DOHH2 (cell line): ENCODE measurements at regions not wholly inside any gene's neighbourhood (a gene's known extent, or its start where the extent isn't known, plus 50 kb on each side); places are given as distances from the start of the nearest gene placed in this dataset.

ENCODE experiments used
- H3F3A ChIP-seq: fragments of 200-600 bp; sonication (generic), shearing (Covaris generic); 2 replicates; pipeline ENCODE4 v1.6.0; 2016; ENCODE audit warnings: antibody characterized with exemption, mild to moderate bottlenecking; ENCODE audit not compliant: control insufficient read depth, insufficient read depth
- H3K27ac ChIP-seq: fragments of 200-600 bp; sonication (generic); 2 replicates; pipeline ENCODE4 v1.5.1; 2014; ENCODE audit warnings: low read depth, mild to moderate bottlenecking, low read length, moderate library complexity
- H3K27me3 ChIP-seq: fragments of 200-600 bp; sonication (generic); 2 replicates; pipeline ENCODE4 v1.6.1; 2014; ENCODE audit warnings: mild to moderate bottlenecking, low read length, mixed read lengths; ENCODE audit not compliant: control insufficient read depth
- H3K36me3 ChIP-seq: fragments of 200-600 bp; sonication (generic); 2 replicates; pipeline ENCODE4 v1.6.1; 2014; ENCODE audit warnings: mild to moderate bottlenecking, low read length, moderate library complexity, mixed read lengths; ENCODE audit not compliant: control insufficient read depth
- H3K4me1 ChIP-seq: fragments of 200-600 bp; sonication (generic); 2 replicates; pipeline ENCODE4 v1.6.1; 2014; ENCODE audit warnings: mild to moderate bottlenecking, low read length, mixed read lengths; ENCODE audit not compliant: control insufficient read depth
- H3K4me2 ChIP-seq: fragments of 200-600 bp; sonication (generic); 2 replicates; pipeline ENCODE4 v1.6.0; 2014; ENCODE audit warnings: mild to moderate bottlenecking, low read length, moderate library complexity
- H3K4me3 ChIP-seq: fragments of 200-600 bp; sonication (generic); 2 replicates; pipeline ENCODE4 v1.5.1; 2014; ENCODE audit warnings: mild to moderate bottlenecking, low read length, mixed read lengths
- H3K79me2 ChIP-seq: fragments of 200-600 bp; sonication (generic); 2 replicates; pipeline ENCODE4 v1.6.1; 2014; ENCODE audit warnings: mild to moderate bottlenecking, low read length, mixed read lengths; ENCODE audit not compliant: control insufficient read depth
- H3K9me2 ChIP-seq: fragments of 200-600 bp; sonication (generic); replicated peaks from 2 replicates; pipeline ENCODE4 v1.6.1; 2014; ENCODE audit warnings: mild to moderate bottlenecking, low read length, mixed read lengths; ENCODE audit not compliant: control insufficient read depth
- H3K9me3 ChIP-seq: fragments of 200-600 bp; sonication (generic); 2 replicates; pipeline ENCODE4 v1.6.1; 2014; ENCODE audit warnings: antibody characterized with exemption, low read length, mixed read lengths; ENCODE audit not compliant: control insufficient read depth, insufficient read depth
- H4K20me1 ChIP-seq: fragments of 200-600 bp; sonication (generic); 2 replicates; pipeline ENCODE4 v1.6.0; 2014; ENCODE audit warnings: low read depth, mild to moderate bottlenecking, antibody characterized with exemption, low read length, moderate library complexity; ENCODE audit not compliant: control insufficient read depth, insufficient read depth
- EZH2phosphoT487 ChIP-seq: fragments of 200-600 bp; sonication (generic); IDR thresholded peaks from 2 replicates; pipeline ENCODE4 v1.6.1; 2017; ENCODE audit warnings: borderline replicate concordance, mild to moderate bottlenecking, antibody characterized with exemption, low read length, moderate library complexity, mixed read lengths
- TF ChIP-seq, protein P1 (sequence below): fragments of 200-600 bp; sonication (generic); IDR thresholded peaks from one replicate; pipeline ENCODE4 v1.5.1; 2014; ENCODE audit warnings: antibody characterized with exemption, mild to moderate bottlenecking, low read depth, low read length; ENCODE audit not compliant: poor library complexity, severe bottlenecking

DNA sequence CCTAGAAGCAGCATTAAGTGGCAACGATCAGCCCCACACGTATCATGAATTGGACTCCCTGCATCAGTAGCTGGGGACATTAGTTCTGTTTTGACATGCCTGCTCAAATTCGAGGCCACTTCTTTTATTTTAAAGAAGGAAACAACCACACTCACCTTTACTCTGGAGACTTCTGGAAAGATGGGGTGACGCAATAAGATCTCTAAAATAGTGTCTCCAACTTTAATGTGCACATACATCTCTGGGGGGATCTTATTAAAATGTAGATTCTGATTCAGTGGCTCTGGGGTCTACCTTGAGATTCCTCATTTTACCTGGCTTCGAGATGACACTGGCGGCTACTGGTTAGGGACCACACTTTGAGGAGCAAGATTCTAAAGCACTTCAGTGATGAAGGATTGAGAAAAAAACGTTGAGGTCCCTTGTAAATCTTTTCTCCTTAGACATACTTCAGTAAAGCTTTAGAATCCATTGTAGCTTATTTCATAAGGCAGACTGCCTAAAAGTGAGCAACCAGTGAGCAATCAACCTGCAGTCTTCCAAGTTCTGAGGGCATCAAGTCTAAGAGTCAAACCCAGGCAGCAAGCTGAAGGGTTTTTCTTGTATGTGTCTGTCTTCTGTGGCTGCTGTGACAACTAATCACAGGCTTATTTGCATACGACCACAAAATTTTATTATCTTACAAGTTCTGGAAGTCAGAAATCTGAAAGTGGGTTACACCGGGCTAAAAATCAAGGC, 718.6 kb upstream of the TBX3 start:
- H3K27me3 ChIP-seq: no peaks in the 10 kb centered on the region
- no peak overlapping the region for H3K4me2 ChIP-seq
- no peak overlapping the region for H3K27ac ChIP-seq
- no peaks in the 10 kb centered on the region for H3K9me2 ChIP-seq
- no peak overlapping the region for H3K4me3 ChIP-seq
- no peaks in the 10 kb centered on the region for H3F3A ChIP-seq
- H3K4me1 ChIP-seq: no peaks in the 10 kb centered on the region
- H3K9me3 ChIP-seq: no peaks in the 10 kb centered on the region
- TF ChIP-seq EZH2phosphoT487: no peak
- TF ChIP-seq, protein P1, sequence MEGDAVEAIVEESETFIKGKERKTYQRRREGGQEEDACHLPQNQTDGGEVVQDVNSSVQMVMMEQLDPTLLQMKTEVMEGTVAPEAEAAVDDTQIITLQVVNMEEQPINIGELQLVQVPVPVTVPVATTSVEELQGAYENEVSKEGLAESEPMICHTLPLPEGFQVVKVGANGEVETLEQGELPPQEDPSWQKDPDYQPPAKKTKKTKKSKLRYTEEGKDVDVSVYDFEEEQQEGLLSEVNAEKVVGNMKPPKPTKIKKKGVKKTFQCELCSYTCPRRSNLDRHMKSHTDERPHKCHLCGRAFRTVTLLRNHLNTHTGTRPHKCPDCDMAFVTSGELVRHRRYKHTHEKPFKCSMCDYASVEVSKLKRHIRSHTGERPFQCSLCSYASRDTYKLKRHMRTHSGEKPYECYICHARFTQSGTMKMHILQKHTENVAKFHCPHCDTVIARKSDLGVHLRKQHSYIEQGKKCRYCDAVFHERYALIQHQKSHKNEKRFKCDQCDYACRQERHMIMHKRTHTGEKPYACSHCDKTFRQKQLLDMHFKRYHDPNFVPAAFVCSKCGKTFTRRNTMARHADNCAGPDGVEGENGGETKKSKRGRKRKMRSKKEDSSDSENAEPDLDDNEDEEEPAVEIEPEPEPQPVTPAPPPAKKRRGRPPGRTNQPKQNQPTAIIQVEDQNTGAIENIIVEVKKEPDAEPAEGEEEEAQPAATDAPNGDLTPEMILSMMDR: no peak
- no peaks in the 10 kb centered on the region for H3K36me3 ChIP-seq
- H4K20me1 ChIP-seq: no peaks in the 10 kb centered on the region
- no peaks in the 10 kb centered on the region for H3K79me2 ChIP-seq

DNA sequence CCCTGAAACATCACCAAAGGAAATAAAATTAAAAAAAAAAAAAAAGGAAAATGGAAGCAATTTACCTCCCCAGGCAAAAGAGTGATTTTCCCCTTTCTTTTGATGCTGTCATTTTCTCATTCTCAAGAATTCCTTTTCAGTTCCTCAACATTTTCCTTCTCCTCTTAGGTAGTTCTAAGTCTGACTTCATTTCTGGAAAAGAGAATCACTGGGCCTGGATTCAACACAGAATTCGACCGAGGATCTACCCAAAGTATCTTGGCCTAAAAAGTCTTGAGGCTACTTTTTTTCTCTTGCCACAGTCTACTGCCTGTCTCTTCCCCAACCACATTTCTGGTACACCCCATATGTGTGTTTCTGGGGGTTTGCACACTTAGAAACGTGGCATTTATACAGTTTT, 717.8 kb upstream of the TBX3 start:
- no peaks in the 10 kb centered on the region for H3K79me2 ChIP-seq
- no peaks in the 10 kb centered on the region for H3K9me3 ChIP-seq
- H3K27me3 ChIP-seq: no peaks in the 10 kb centered on the region
- no peaks in the 10 kb centered on the region for H3F3A ChIP-seq
- no peak overlapping the region for H3K4me3 ChIP-seq
- no peak for TF ChIP-seq EZH2phosphoT487
- TF ChIP-seq, protein P1: no peak
- H3K4me2 ChIP-seq: no peak overlapping the region
- no peak overlapping the region for H3K27ac ChIP-seq
- no peaks in the 10 kb centered on the region for H3K36me3 ChIP-seq
- no peaks in the 10 kb centered on the region for H3K9me2 ChIP-seq
- no peaks in the 10 kb centered on the region for H4K20me1 ChIP-seq
- no peaks in the 10 kb centered on the region for H3K4me1 ChIP-seq

DNA sequence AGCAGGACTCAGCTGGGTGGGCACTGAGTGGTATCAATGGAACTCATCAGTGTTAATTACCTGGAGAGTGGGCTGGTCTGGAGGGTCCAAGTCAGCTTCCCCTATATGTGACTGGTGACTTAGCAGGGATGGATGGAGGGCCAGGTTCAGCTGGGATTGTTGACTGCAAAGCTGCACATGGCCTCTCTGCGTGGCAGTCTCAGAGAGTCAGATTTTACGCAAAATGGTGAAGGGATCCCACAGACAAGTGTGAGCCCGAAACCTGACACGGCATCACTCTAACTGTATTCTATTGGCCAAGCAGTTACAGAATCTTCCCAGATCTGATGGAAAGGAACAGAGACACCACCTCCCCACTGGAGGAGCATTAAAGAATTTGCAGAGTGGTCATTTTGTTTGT, 716.0 kb upstream of the TBX3 start:
- Histone ChIP-seq H3K4me3 (no peak overlapping the region), H3K27me3 (no peaks in the 10 kb centered on the region), H3K36me3 (no peaks in the 10 kb centered on the region), H3K9me2 (no peaks in the 10 kb centered on the region), H3F3A (no peaks in the 10 kb centered on the region), H3K9me3 (no peaks in the 10 kb centered on the region), H3K4me2 (no peak overlapping the region), H3K79me2 (no peaks in the 10 kb centered on the region), H3K27ac (no peak overlapping the region), H3K4me1 (no peaks in the 10 kb centered on the region), H4K20me1 (no peaks in the 10 kb centered on the region)
- TF ChIP-seq EZH2phosphoT487: no peak
- TF ChIP-seq, protein P1: no peak
